GM23338 (cell line): ENCODE measurements at regions not wholly inside any gene's neighbourhood (a gene's known extent, or its start where the extent isn't known, plus 50 kb on each side); places are given as distances from the start of the nearest gene placed in this dataset.

ENCODE experiments used
- ATAC-seq: fragments of 200-7000 bp; cut with Tn5 transposase; 3 replicates; pipeline ENCODE4 v1.9.1; 2020
- DNase-seq: peaks from one replicate; pipeline ENCODE4 v3.0.0-alpha.2; 2015; ENCODE audit warnings: low spot score
- H2AFZ ChIP-seq: fragments of 200-600 bp; sonication (generic); 2 replicates; pipeline ENCODE4 v1.8.0; 2016; ENCODE audit warnings: antibody characterized with exemption, mild to moderate bottlenecking, moderate library complexity
- H3F3A ChIP-seq: fragments of 200-600 bp; sonication (generic); replicated peaks from 2 replicates; pipeline ENCODE4 v1.8.0; 2017; ENCODE audit warnings: antibody characterized with exemption, mixed run types, low read depth
- H3K27ac ChIP-seq: fragments of 200-600 bp; sonication (generic); 2 replicates; pipeline ENCODE4 v1.6.1; 2016; ENCODE audit warnings: low read depth
- H3K27me3 ChIP-seq: fragments of 200-600 bp; sonication (generic); 2 replicates; pipeline ENCODE4 v1.8.0; 2016; ENCODE audit warnings: mild to moderate bottlenecking, mixed run types, moderate library complexity; ENCODE audit not compliant: insufficient read depth
- H3K36me3 ChIP-seq: fragments of 200-600 bp; sonication (generic); 2 replicates; pipeline ENCODE4 v1.8.0; 2016; ENCODE audit warnings: mild to moderate bottlenecking; ENCODE audit not compliant: insufficient read depth
- H3K4me1 ChIP-seq: fragments of 200-600 bp; sonication (generic); 2 replicates; pipeline ENCODE4 v1.8.0; 2016; ENCODE audit warnings: mild to moderate bottlenecking, moderate library complexity; ENCODE audit not compliant: insufficient read depth
- H3K4me2 ChIP-seq: fragments of 200-600 bp; sonication (generic); 2 replicates; pipeline ENCODE4 v1.7.1; 2017; ENCODE audit warnings: mixed run types
- H3K4me3 ChIP-seq: fragments of 200-600 bp; sonication (generic); 2 replicates; pipeline ENCODE4 v1.6.1; 2016; ENCODE audit warnings: mixed run types
- H3K79me2 ChIP-seq: fragments of 200-600 bp; sonication (generic); replicated peaks from 2 replicates; pipeline ENCODE4 v1.8.0; 2017; ENCODE audit warnings: mild to moderate bottlenecking; ENCODE audit not compliant: insufficient read depth
- H3K9me2 ChIP-seq: fragments of 200-600 bp; sonication (generic); 2 replicates; pipeline ENCODE4 v1.8.0; 2017; ENCODE audit not compliant: insufficient read depth
- H4K20me1 ChIP-seq: fragments of 200-600 bp; sonication (generic); replicated peaks from 2 replicates; pipeline ENCODE4 v1.8.0; 2017; ENCODE audit warnings: mild to moderate bottlenecking; ENCODE audit not compliant: insufficient read depth
- H3K27ac Mint-ChIP-seq: 2 replicates; pipeline ENCODE4 v1.8.0; 2020; ENCODE audit warnings: inconsistent platforms, mild to moderate bottlenecking, moderate library complexity, mixed read lengths
- H3K27me3 Mint-ChIP-seq: 3 replicates; pipeline ENCODE4 v1.8.0; 2022; ENCODE audit warnings: low read depth, mild to moderate bottlenecking, moderate library complexity, mixed read lengths, inconsistent platforms; ENCODE audit not compliant: insufficient read depth, poor library complexity
- H3K36me3 Mint-ChIP-seq: 3 replicates; pipeline ENCODE4 v1.8.0; 2021; ENCODE audit warnings: low read depth, mild to moderate bottlenecking, inconsistent platforms, moderate library complexity, mixed read lengths
- H3K4me1 Mint-ChIP-seq: 3 replicates; pipeline ENCODE4 v1.8.0; 2020; ENCODE audit warnings: mild to moderate bottlenecking, inconsistent platforms, mixed read lengths
- H3K4me3 Mint-ChIP-seq: 3 replicates; pipeline ENCODE4 v1.8.0; 2021; ENCODE audit warnings: moderate library complexity, mild to moderate bottlenecking, inconsistent platforms, mixed read lengths
- H3K9me3 Mint-ChIP-seq: 3 replicates; pipeline ENCODE4 v1.8.0; 2020; ENCODE audit warnings: moderate library complexity, mild to moderate bottlenecking, inconsistent platforms, mixed read lengths
- CREB1 ChIP-seq: fragments of 250-450 bp; sonication (Bioruptor Pico); IDR thresholded peaks from 2 replicates; pipeline ENCODE4 v1.5.0; 2020; ENCODE audit warnings: low read depth, mild to moderate bottlenecking, moderate library complexity
- CTCF ChIP-seq, 2 experiments: fragments of 200-600 bp in 1 of 2; sonication (generic) in 1 of 2; conservative IDR thresholded peaks; 2 replicates each; pipeline versions ENCODE4 v1.5.1 to v1.6.1; 2016 to 2017; ENCODE audit warnings: antibody characterized with exemption in 2 of 2, low read depth in 2 of 2, mild to moderate bottlenecking in 2 of 2, moderate library complexity in 1 of 2
- ETS1 ChIP-seq: IDR thresholded peaks from 2 replicates; pipeline ENCODE4 v1.6.1; 2016; ENCODE audit warnings: antibody characterized with exemption
- EZH2 ChIP-seq: fragments of 200-600 bp; sonication (generic); IDR thresholded peaks from one replicate; pipeline ENCODE4 v1.8.0; 2017; ENCODE audit warnings: antibody characterized with exemption, mild to moderate bottlenecking, low read depth; ENCODE audit not compliant: unreplicated experiment
- EZH2phosphoT487 ChIP-seq: fragments of 200-600 bp; sonication (generic); IDR thresholded peaks from one replicate; pipeline ENCODE4 v1.8.1; 2018; ENCODE audit warnings: antibody characterized with exemption; ENCODE audit not compliant: unreplicated experiment
- JUNB ChIP-seq: IDR thresholded peaks from one replicate; pipeline ENCODE4 v1.6.1; 2016; ENCODE audit warnings: antibody characterized with exemption; ENCODE audit not compliant: unreplicated experiment
- NANOG ChIP-seq: IDR thresholded peaks from 2 replicates; pipeline ENCODE4 v1.6.1; 2016; ENCODE audit warnings: antibody characterized with exemption, borderline replicate concordance
- POLR2AphosphoS5 ChIP-seq: IDR thresholded peaks from 2 replicates; pipeline ENCODE4 v1.6.1; 2016; ENCODE audit warnings: antibody characterized with exemption, low read depth
- STAT1 ChIP-seq: IDR thresholded peaks from one replicate; pipeline ENCODE4 v1.6.1; 2016; ENCODE audit warnings: antibody characterized with exemption; ENCODE audit not compliant: unreplicated experiment
- ZNF114 ChIP-seq: fragments of 250-450 bp; sonication (Bioruptor Pico); IDR thresholded peaks from 2 replicates; pipeline ENCODE4 v1.5.0; 2020; ENCODE audit warnings: mild to moderate bottlenecking, moderate library complexity
- ZNF331 ChIP-seq: fragments of 250-450 bp; sonication (Bioruptor Pico); IDR thresholded peaks from 2 replicates; pipeline ENCODE4 v1.5.0; 2020; ENCODE audit warnings: low read depth, mild to moderate bottlenecking, moderate library complexity
- TF ChIP-seq, protein P1 (sequence below): IDR thresholded peaks from one replicate; pipeline ENCODE4 v1.6.1; 2018; ENCODE audit warnings: antibody characterized with exemption; ENCODE audit not compliant: unreplicated experiment

- Histone ChIP-seq H3K4me3 (no peak overlapping the region), H3K79me2 (no peaks in the 10 kb centered on the region), H3K4me2 (no peak overlapping the region), H3F3A (no peaks in the 10 kb centered on the region), H3K36me3 (no peaks in the 10 kb centered on the region), H3K4me1 (no peaks in the 10 kb centered on the region), H2AFZ (no peak overlapping the region), H3K9me2 (peaks cover 3% of the 10 kb centered on the region; the same call in 1 of the 2 replicates), H3K27ac (no peak overlapping the region), H3K27me3 (no peaks in the 10 kb centered on the region), H4K20me1 (no peaks in the 10 kb centered on the region)
- H3K9me3 Mint-ChIP-seq: no peaks in the 10 kb centered on the region
- ATAC-seq: no peak
- H3K4me3 Mint-ChIP-seq: no peak overlapping the region
- no peaks in the 10 kb centered on the region for H3K36me3 Mint-ChIP-seq
- DNase-seq: no peak
- H3K27me3 Mint-ChIP-seq: peaks cover 3% of the 10 kb centered on the region
- H3K27ac Mint-ChIP-seq: no peak overlapping the region
- TF ChIP-seq, protein P1, sequence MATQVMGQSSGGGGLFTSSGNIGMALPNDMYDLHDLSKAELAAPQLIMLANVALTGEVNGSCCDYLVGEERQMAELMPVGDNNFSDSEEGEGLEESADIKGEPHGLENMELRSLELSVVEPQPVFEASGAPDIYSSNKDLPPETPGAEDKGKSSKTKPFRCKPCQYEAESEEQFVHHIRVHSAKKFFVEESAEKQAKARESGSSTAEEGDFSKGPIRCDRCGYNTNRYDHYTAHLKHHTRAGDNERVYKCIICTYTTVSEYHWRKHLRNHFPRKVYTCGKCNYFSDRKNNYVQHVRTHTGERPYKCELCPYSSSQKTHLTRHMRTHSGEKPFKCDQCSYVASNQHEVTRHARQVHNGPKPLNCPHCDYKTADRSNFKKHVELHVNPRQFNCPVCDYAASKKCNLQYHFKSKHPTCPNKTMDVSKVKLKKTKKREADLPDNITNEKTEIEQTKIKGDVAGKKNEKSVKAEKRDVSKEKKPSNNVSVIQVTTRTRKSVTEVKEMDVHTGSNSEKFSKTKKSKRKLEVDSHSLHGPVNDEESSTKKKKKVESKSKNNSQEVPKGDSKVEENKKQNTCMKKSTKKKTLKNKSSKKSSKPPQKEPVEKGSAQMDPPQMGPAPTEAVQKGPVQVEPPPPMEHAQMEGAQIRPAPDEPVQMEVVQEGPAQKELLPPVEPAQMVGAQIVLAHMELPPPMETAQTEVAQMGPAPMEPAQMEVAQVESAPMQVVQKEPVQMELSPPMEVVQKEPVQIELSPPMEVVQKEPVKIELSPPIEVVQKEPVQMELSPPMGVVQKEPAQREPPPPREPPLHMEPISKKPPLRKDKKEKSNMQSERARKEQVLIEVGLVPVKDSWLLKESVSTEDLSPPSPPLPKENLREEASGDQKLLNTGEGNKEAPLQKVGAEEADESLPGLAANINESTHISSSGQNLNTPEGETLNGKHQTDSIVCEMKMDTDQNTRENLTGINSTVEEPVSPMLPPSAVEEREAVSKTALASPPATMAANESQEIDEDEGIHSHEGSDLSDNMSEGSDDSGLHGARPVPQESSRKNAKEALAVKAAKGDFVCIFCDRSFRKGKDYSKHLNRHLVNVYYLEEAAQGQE: no peak
- TF ChIP-seq EZH2phosphoT487 (no peak), JUNB (no peak), CTCF (conservative IDR thresholded peaks at IDR 0.05; ENCODE audit: low read depth in 2 of 2) (no peak), ZNF331 (no peak), STAT1 (no peak)
- no peaks in the 10 kb centered on the region for H3K4me1 Mint-ChIP-seq
Measured at GRCh38 chr2:34115076-34115475, 516.0 kb upstream of the FAM98A start.

DNA sequence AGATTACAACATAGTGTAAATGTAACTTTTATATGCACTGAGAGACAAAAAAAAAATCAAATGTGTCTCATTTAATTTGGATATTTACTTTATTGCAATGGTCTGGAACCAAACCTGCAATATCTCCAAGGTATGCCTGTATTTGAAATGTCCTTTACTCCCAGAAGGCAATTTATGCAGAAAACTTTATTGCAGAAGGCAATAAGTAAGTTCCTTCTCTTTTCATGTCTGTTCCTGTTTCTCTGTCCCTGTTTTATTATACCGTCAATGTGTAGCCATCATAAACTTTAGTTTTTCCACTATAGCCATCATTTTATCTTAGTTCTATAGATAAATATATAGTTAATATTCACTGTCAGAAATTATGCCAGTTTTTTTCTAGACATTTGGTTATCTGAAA, 513.1 kb upstream of the FAM98A start:
- H3F3A ChIP-seq: no peaks in the 10 kb centered on the region
- Mint-ChIP-seq H3K9me3 (no peaks in the 10 kb centered on the region), H3K27me3 (no peaks in the 10 kb centered on the region), H3K4me1 (no peaks in the 10 kb centered on the region), H3K4me3 (no peak overlapping the region), H3K36me3 (no peaks in the 10 kb centered on the region), H3K27ac (no peak overlapping the region)
- H3K27me3 ChIP-seq: no peaks in the 10 kb centered on the region
- no peak overlapping the region for H2AFZ ChIP-seq
- no peaks in the 10 kb centered on the region for H4K20me1 ChIP-seq
- H3K36me3 ChIP-seq: no peaks in the 10 kb centered on the region
- H3K27ac ChIP-seq: no peak overlapping the region
- ATAC-seq: no peak
- no peaks in the 10 kb centered on the region for H3K79me2 ChIP-seq
- no peaks in the 10 kb centered on the region for H3K4me1 ChIP-seq
- H3K4me2 ChIP-seq: no peak overlapping the region
- peaks cover 3% of the 10 kb centered on the region; the same call in 1 of the 2 replicates for H3K9me2 ChIP-seq
- no peak overlapping the region for H3K4me3 ChIP-seq
- DNase-seq: no peak
- no peak for TF ChIP-seq ETS1
- no peak for TF ChIP-seq STAT1
- TF ChIP-seq ZNF331: no peak
- TF ChIP-seq JUNB: no peak
- TF ChIP-seq EZH2: no peak
- TF ChIP-seq ZNF114 (CRISPR knock-in tag): no peak
- TF ChIP-seq NANOG: no peak
- TF ChIP-seq EZH2phosphoT487: no peak
- no peak for TF ChIP-seq CREB1 (CRISPR knock-in tag)
- TF ChIP-seq, protein P1: no peak
- no peak for TF ChIP-seq POLR2AphosphoS5
- TF ChIP-seq CTCF (conservative IDR thresholded peaks at IDR 0.05; ENCODE audit: low read depth in 2 of 2): no peak
